T-helper 1 cell (primary cell): ENCODE measurements at regions not wholly inside any gene's neighbourhood (a gene's known extent, or its start where the extent isn't known, plus 50 kb on each side); places are given as distances from the start of the nearest gene placed in this dataset.

Experiments used
- DNase-seq, 5 donors: peaks; one replicate each; pipeline ENCODE4 v3.0.0-alpha.2; 2012 to 2020

DNA sequence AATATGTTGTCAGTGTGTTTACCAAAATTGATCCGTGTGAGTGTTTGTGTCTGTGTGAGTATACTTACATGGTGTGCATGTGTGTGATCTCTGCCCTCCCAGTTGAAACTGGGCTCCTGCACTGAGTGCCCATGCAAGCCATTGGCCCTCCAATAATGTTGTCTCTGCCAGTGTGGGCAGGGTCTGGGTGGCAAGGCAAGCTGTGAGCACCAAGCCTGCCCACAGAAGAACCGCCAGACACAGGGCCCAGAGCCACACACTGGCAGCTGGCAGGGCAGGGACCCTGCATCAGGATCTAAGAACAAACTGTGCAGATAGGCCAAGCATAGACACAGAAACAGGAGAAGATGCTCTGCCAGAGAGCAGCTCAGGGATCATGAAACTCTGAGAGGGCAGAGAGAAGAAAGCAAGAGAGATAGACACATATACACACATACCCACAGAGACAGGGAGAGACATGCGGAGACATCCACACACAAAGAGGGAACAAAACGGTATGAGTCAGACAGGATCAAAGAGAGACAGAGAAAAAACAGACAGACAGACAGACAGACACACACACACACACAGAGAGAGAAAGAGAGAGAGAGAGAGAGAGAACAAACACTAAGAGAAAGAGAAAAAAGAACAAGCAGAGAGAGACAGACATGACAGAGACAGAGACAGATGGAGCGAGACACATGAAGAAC, 555.0 kb downstream of the MID1IP1 start:
- no peak for DNase-seq

- no peak for DNase-seq
Observed at GRCh38 chrX:39360101-39360500, 558.8 kb downstream of the MID1IP1 start.

GRCh38 chrX:39361736-39362135, 560.5 kb downstream of the MID1IP1 start:
- no peak for DNase-seq

DNA sequence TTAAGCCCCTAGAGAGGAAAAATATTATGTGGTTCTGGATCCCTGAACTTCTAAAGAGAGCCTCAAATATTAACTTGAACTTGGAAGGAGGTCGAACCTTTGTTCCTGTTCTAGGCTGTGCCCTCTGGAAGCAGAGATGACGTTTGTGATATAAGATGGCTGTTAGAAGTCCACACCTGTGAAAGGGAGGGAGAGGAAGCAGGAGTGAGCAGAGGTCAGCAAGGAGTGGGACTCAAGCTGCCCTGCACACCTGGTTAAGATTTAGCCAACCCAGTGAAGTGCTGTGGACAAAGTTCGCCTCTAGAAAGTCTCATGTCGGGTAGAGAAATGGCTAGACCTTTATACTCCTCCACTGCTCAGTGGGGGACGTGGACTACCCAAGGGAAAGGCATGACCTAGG, 566.2 kb downstream of the MID1IP1 start:
- DNase-seq: no peak

DNA sequence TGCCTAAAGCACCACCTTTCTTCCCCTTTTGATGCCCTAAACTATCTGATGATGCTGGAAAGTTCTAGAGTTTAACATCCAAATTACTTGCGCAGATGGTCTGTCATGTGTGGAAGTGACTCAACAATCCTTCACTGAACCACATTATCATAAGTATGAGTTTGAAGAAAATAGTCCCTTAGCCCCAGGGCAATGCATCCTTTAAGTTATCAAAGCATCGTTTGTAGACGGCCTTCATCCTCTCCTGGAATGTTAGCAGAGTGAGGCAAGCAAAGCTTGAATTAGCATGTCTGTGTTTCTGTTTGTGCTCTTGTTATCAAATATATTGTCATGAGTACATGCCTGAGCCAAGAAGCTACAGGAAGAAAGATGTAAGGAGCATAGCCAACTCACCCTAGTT, 570.9 kb downstream of the MID1IP1 start:
- no peak for DNase-seq

DNA sequence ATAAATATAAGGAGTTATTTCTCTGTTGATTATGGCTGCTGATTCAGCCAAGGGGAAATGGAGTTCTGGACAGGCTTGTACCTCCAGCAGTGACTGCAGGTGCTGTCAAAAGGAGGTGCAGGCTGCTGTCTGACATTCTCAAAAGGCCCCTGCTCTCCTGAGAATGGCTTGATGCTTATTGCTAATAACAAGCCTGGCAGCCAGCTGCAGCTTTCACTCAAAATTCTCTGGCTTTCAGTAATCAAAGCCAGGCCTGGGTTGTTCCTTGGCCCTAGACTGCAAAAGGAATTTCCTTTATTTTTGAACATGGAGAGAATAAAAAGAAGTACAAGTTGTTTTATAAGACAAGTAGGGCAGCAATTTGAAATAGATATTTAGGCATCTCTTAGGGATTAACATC, 575.9 kb downstream of the MID1IP1 start:
- DNase-seq: no peak

GRCh38 chrX:39377773-39378172, 576.5 kb downstream of the MID1IP1 start:
- DNase-seq: no peak

- DNase-seq: no peak
Observed at GRCh38 chrX:39381422-39381821, 580.2 kb downstream of the MID1IP1 start.

DNA sequence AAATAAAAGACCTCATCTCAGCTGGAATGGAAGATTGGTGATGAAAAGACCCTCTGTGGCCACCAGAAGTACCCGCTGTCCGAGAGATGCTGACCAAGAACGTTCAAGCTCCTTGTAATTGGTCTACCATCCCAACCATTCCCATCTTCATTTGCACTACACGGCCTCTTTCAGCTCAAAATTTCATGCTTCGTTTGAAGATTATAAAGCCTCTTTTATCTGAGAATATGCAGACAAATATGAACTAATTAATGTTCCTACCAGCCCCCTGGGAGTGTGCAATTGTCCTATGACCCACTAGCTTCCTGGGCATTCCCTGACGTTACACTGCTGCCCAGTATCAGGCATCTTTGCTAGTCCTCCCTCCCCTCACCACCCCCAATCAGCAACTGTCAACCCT, 583.7 kb downstream of the MID1IP1 start:
- DNase-seq: no peak

GRCh38 chrX:39388730-39389129, 587.5 kb downstream of the MID1IP1 start:
- no peak for DNase-seq

DNA sequence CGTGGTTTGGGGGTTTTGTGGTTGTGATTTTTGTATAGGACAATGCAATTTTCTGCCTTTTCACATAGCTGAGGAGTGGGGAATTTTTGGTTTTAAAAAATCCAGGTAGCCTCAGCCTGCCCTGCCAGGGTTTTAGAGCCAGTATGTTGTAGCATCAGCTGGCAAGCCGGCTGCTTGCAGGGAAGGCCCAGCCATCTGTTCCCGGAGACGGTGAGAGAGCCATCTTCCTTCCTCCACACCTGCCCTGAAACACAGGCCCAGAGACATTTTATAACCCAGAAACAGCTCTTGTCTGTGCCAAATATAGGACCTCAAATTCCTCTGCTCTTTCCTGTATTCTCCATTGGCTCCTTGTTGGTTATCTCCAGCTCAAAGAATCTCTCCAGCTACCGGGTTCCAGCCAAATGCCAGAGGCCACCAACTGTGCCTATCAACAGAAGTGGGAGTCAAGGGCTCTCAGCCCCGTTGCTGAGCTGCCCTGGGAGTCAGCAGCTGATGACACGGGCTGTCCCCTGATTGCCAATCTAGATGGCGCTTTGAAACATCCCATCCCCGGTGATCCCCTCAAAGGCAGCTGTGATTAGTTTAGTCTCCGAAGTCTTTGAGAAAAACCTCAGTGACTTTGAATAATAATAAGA, 595.2 kb downstream of the MID1IP1 start:
- DNase-seq: no peak

DNA sequence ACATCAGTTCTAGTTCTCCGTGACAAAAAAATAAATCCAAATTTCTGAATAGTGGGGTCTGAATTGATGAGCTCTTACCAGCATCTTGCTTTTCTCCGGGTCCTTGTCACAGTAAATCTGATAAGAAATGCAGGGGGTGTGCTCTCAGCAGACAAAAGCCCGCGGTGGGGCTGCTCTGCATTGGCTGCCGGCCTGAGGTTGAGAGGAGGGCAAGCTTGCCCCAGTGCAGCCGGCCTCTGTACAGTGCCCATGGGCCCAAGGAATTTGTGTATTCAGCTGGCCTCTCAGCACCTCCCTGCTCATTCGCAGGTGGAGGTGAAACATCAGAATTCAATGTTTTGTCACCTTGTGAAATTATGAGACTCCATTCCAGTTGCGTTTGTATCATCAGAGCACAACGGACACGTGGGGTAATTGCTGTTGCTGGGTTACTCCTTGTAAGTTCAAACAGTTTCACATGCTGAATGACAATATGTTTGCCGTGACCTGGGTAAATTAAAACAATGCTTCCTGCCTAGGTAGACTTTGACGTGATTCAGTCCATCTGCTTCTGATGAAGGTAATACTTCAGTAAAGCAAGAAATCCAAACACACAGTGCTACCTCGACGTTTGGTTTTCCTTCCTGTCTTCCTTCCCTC, 596.4 kb downstream of the MID1IP1 start:
- DNase-seq: no peak

DNA sequence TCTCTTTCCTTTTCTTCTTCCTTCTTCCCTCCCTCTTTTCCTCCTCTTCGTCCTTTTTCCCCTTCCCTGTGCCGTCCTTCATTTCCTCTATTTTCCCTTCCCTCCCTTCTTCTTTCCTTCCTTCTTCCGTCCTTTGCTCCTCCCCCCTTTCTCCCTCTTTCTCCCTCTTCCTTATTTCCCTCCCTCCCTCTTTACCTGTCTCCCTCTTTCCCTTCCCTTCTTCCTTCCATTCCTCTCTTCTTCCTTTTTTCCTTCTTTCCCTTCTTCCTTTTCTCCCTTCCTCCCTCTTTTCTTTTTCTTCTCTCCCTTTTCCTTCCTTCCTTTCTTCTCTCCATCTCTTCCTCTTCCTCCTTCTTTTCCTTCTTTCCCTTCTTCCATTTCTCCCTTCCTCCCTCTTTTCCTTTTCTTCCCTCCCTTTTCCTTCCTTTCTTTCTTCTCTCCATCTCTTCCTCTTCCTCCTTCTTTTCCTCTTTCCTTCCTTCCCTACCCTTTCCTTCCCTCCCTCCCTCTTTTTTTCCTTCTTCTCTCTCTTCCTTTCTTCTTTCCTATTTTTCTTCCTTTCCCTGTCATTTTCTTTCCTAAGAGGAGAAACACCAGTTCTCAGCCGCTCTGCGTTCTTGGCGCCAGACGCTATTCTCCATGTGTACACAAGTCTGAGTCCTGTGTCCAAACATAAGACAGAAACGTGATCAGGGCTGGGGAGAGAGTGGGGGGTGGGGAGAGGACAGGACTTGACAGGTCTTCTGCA, 597.1 kb downstream of the MID1IP1 start:
- no peak for DNase-seq

DNA sequence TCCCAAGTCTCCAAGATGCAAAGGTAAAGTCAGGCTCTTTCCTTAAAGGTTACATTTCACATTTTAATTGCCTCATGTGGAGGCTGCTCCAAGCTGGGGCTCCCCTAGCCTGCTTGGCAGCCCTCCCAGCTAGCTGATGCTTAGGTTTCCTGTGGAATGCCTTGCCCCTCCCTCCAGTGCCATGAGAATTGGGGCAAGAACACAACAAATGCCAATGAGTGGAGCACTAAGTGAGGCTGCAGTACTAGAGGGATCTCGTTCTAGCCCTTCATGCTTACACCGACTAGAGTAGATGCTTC, 597.7 kb downstream of the MID1IP1 start:
- DNase-seq: no peak

GRCh38 chrX:39399387-39399786, 598.1 kb downstream of the MID1IP1 start:
- no peak for DNase-seq

DNA sequence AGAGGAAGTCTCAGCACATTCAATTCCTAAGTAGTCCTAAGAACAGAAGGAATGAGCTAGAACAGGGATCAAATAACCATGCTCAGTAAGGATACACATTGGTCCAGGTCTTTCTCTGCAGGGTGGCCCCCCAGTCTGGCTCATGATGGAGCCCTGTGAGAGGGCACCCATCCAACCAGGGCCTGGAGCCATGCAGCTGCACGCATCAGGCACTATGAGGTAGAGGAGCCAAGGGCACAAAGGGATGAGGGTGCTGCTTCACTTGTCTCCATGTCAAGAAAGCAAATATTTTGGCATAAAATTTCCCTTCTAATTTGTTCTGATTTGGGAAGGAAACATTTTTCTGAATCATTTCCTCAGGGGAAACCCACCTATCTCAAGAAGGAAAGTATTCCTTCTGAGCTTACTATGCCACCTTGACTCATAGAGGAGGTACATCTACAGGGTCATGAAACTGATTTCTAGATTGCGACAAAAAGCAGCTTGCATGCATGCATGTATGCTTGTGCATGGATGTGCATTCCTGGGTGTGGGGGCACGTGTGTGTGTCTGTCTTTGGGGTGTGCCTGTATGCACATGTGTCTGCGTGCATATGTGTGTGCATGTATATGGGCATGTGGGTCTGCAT, 600.3 kb downstream of the MID1IP1 start:
- no peak for DNase-seq

- DNase-seq: no peak
Observed at GRCh38 chrX:39402158-39402557, 600.9 kb downstream of the MID1IP1 start.

DNA sequence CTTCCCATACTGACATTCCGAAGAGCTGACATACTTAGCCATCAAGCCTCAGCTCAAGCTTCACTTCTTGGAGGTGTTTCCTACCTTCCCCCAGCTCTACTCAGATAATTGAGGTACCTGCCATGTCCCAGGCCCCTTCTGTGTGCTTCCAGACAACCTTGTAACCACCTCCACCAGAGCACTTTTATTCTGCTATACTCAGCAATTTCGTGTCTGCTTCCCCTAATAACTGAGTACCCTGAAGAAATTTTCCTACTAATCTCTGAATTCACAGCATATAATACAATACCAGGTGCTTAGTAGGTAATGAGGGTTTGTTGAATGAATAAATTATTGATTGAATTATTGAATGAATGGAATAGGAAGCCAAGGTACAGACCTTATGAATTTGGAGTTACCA, 605.5 kb downstream of the MID1IP1 start:
- DNase-seq: no peak

GRCh38 chrX:39409246-39409917, 608.1 kb downstream of the MID1IP1 start:
- DNase-seq: no peak

GRCh38 chrX:39414290-39414854, 613.1 kb downstream of the MID1IP1 start:
- no peak for DNase-seq

GRCh38 chrX:39416547-39417260, 615.4 kb downstream of the MID1IP1 start:
- no peak for DNase-seq

- no peak for DNase-seq
Observed at GRCh38 chrX:39418254-39418704, 617.0 kb downstream of the MID1IP1 start.
